Activated effector memory CD4-positive, alpha-beta T cell treated with Interleukin-2 at 50 U/mL for 16 hours (primary cell): ENCODE measurements at regions not wholly inside any gene's neighbourhood (a gene's known extent, or its start where the extent isn't known, plus 50 kb on each side); places are given as distances from the start of the nearest gene placed in this dataset.
"Not testable (repeated sequence)": the region's sequence is repeated elsewhere in the genome, so short reads cannot be mapped to it uniquely, and the experiment has no call there.

ENCODE experiments used
- DNase-seq: peaks from one replicate; pipeline ENCODE4 v3.0.0-alpha.2; 2020

DNA sequence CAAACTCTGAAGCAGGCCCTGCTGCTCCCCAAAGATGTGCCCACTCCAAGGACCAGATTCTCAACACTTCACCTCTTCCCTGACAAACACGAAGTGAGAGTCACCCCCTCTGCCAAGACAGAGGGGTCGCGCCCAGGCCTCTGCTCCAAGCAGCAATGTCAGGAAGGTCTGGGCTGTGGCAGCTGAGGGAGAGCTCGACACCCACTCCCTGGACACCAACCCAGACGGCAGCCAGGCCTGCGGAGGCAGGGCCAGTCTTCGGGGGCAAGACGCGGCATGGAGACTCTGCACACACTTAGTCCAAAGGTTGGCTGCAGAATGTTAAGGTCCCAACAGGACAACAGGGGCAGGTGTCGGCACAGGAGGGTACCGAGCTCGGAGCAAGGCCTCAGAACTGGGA, 144.2 kb downstream of the DLL1 start:
- no peak for DNase-seq

DNA sequence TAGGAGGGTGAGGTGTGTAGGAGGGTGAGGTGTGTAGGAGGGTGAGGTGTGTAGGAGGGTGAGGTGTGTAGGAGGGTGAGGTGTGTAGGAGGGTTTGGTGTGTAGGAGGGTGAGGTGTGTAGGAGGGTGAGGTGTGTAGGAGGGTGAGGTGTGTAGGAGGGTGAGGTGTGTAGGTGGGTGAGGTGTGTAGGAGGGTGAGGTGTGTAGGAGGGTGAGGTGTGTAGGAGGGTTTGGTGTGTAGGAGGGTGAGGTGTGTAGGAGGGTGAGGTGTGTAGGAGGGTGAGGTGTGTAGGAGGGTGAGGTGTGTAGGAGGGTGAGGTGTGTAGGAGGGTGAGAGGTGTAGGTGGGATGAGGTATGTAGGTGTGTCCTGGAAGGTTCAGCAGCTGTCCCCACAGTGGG, 144.7 kb downstream of the DLL1 start:
- DNase-seq, result not testable (repeated sequence)

- not testable (repeated sequence) for DNase-seq
These were observed 145.2 kb downstream of the DLL1 start for GRCh38 chr6:170145716-170146115.

GRCh38 chr6:170145272-170145592, 145.6 kb downstream of the DLL1 start:
- DNase-seq, result no peak

- no peak for DNase-seq
These were observed 146.2 kb downstream of the DLL1 start for GRCh38 chr6:170144571-170145271.

GRCh38 chr6:170143401-170144150, 147.3 kb downstream of the DLL1 start:
- no peak for DNase-seq

DNA sequence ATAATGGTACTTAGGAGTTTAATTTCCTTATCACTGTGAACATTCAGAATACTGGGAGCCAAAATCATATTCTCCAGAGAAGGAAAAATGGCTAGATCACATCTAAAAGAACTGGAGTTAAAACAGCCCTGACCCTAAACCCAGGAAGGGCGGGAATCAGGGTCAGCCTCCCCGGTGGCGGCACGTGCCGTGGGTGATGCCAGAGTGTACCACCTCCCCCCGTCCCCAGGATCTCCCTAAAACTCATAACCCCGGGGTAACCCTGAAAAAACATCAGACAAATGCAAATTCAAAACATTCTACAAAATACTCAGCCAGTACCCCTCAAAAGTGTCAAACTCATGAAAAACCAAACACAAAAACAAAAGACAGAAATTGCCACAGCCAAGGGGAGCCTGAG, 148.3 kb downstream of the DLL1 start:
- no peak for DNase-seq

DNA sequence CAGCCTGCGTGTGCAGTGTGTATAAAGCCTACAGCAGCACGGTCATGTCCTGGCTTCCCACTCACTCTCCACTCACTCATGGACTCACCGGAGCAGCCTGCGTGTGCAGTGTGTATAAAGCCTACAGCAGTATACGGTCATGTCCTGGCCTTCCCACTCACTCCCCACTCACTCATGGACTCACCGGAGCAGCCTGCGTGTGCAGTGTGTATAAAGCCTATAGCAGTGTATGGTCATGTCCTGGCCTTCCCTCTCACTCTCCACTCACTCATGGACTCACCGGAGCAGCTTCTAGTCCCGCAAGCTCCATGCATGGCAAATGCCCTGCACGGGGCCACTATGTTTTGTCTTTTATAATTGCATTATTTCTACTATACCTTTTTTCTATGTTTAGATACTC, 149.8 kb downstream of the DLL1 start:
- not testable (repeated sequence) for DNase-seq

GRCh38 chr6:170140129-170140528, 150.7 kb downstream of the DLL1 start:
- no peak for DNase-seq

- no peak for DNase-seq
These were observed 151.3 kb downstream of the DLL1 start for GRCh38 chr6:170139531-170139930.

DNA sequence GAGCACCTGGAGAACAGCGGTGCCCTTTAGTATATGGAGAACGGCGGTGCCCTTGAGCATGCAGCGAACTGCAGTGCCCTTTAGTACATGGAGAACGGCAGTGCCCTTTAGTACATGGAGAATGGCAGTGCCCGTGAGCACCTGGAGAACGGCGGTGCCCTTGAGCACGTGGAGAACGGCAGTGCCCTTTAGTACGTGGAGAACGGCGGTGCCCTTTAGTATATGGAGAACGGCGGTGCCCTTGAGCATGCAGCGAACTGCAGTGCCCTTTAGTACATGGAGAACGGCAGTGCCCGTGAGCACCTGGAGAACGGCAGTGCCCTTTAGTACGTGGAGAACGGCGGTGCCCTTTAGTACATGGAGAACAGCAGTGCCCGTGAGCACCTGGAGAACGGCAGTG, 151.8 kb downstream of the DLL1 start:
- DNase-seq, result not testable (repeated sequence)

- DNase-seq, result no peak
These were observed 152.7 kb downstream of the DLL1 start for GRCh38 chr6:170137911-170138910.

- no peak for DNase-seq
These were observed 153.5 kb downstream of the DLL1 start for GRCh38 chr6:170137176-170137891.

- no peak for DNase-seq
These were observed 154.2 kb downstream of the DLL1 start for GRCh38 chr6:170136541-170137175.

DNA sequence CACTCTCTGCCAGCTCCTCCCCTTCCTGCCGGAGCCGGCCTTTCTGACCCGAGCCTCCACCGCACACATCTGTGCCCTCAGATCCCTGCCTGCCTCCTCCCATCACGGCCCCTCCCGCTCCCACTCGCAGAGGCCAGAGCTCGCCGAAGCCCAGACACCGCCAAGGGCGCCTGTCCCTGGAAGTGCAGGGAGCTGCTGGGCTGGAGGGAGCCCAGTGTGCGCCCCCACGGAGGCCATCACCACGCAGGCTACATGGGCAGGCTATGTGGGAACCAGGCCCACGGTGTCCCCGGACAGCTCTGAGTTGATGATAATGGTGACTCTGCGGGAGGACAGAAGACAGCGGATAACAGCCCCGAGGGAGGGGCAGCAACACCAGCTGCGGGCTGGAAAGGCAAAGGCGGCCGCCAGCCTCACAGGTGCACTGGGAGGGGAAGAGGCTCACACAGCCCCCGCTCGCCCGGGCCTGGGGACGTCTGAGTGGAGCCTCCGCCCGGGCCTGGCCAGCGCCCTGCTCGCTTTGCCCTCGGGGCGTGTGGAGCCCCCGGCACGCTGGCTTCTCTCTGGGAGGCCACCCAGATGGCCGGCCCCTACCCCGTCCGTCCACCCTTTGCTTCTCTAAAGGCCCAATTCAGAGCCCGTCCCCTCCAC, 154.9 kb downstream of the DLL1 start:
- DNase-seq, result no peak

- no peak for DNase-seq
These were observed 155.4 kb downstream of the DLL1 start for GRCh38 chr6:170135461-170135820.

DNA sequence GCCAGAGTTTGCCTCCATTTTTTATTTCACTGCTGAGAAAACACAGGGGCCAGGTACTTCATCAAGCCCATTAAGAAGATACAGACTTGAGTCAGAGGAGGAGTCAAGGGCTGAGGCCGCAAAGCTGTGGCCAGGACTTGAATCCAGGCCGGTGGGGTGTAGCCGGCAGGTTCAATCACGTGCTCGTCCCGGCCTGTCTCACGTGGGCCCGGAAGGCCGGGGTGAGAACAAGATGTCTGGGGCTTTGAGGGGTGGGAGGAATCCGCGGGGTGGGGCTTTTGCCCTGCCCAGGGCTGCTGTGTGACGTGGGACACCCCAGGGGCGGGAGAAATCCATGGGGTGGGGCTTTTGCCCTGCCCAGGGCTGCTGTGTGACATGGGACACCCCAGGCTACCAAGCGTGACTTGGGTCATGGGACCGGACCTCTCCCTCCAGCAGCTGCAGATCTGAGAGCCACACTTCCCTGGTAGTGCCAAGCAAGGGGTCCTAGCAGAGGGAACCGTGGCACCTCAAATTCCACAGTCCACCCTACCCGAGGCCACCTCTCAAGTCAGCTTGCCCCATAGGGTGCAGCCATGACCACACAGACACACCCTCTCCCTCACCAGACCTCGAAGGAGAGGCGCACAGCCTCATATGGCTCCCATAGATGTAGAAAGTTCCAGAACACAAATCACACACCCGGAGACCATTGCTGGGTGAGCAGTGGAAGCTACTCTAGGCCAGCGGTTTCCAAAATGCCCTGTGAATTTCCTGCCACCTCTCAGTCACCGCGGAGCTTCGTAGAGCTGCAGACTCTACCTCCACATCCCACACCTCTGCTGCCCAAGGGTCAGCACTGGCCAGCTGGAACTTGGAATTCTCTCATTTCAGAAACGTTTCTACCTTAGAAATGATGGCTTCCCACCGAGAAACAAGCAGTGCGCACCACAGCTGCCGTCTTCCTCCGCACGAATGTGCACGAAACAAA, 156.1 kb downstream of the DLL1 start:
- no peak for DNase-seq

DNA sequence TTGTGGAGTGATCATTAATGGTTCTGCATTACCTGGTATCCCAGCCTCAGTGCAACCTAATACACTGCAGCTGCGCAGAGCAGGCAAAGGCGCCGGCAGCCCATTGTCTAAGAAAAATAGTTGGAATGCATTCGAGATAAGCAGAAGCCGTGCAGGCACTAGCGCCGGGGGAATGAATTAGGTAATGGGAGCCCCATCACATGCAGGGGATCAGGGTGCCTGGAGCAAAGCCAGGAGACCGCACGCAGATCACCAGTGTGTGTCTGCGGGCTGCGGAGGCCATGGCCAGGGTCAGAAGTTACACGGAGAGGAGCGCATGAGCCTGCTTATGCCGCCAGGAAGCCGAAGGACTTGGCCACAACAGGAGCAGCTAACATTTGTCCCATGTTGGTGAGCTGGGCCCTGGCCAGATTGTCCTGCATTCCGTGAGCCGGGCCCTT, 156.8 kb downstream of the DLL1 start:
- no peak for DNase-seq

DNA sequence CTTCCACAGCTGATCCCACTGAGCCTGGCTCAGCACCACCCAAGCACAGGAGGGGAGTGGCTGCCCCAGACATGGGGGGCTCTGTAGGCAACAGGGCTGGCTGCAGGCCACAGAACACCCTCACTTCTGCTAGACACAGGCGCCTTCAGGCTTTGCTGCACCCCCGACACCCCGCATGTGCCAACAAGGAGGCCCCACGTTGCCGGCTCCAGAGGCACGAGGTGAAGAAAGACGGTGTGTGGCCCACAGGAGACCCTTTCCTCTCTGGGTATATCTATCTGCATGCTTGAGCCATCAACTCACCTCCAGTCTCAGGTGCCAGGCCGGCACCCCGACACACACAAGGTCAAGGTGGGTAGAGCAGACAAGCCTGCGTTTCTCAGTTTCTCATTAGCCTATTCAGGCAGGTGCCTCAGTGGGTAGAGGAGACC, 158.3 kb downstream of the DLL1 start:
- no peak for DNase-seq

GRCh38 chr6:170132011-170132521, 158.8 kb downstream of the DLL1 start:
- DNase-seq, result no peak
